Fibroblast of lung (primary cell): ENCODE measurements at regions not wholly inside any gene's neighbourhood (a gene's known extent, or its start where the extent isn't known, plus 50 kb on each side); places are given as distances from the start of the nearest gene placed in this dataset.

ENCODE experiments used
- EZH2 ChIP-seq: IDR thresholded peaks from 2 replicates; pipeline ENCODE4 v1.5.1; 2012; ENCODE audit warnings: low read length, control low read depth, mild to moderate bottlenecking; ENCODE audit errors: missing control alignments
- TF ChIP-seq, protein P1 (sequence below), 2 donors: IDR thresholded peaks in 1 of 2; conservative IDR thresholded peaks in 1 of 2; 1 replicate in 1 of 2; 2 replicates in 1 of 2; pipeline ENCODE4 v1.5.1; 2011 to 2012; ENCODE audit warnings: low read length in 2 of 2, control low read depth in 1 of 2, inconsistent platforms in 1 of 2, low read depth in 1 of 2, mild to moderate bottlenecking in 1 of 2

DNA sequence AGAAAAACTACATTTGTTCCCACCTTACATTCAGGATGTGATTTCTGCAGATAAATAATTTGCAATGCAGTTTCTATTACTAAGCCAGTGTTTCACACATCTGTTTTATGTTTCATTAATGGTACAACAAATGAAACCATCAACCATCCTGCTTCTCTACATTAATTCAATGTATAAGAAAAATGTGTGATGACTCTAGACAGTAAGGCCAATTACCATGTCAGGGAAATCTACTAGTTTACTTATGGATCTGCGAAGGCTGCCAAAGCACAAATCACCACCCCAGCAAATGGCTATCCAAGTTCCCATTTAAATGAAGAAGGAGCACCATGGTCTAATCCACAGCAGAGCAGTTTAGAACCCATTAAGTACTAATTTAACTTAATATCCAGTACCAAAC is 50.1 kb upstream of the NCAM1 start:
- TF ChIP-seq, protein P1, sequence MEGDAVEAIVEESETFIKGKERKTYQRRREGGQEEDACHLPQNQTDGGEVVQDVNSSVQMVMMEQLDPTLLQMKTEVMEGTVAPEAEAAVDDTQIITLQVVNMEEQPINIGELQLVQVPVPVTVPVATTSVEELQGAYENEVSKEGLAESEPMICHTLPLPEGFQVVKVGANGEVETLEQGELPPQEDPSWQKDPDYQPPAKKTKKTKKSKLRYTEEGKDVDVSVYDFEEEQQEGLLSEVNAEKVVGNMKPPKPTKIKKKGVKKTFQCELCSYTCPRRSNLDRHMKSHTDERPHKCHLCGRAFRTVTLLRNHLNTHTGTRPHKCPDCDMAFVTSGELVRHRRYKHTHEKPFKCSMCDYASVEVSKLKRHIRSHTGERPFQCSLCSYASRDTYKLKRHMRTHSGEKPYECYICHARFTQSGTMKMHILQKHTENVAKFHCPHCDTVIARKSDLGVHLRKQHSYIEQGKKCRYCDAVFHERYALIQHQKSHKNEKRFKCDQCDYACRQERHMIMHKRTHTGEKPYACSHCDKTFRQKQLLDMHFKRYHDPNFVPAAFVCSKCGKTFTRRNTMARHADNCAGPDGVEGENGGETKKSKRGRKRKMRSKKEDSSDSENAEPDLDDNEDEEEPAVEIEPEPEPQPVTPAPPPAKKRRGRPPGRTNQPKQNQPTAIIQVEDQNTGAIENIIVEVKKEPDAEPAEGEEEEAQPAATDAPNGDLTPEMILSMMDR (conservative IDR thresholded peaks at IDR 0.05 in 1 of 2, IDR thresholded peaks at IDR 0.05 in 1 of 2; ENCODE audit: low read depth in 1 of 2, low read length in 2 of 2) = no peak
- TF ChIP-seq EZH2 = no peak
